Progenitor cell of endocrine pancreas (in vitro differentiated cells): ENCODE measurements at regions not wholly inside any gene's neighbourhood (a gene's known extent, or its start where the extent isn't known, plus 50 kb on each side); places are given as distances from the start of the nearest gene placed in this dataset.

Experiments
- DNase-seq: peaks from one replicate; pipeline ENCODE4 v3.0.0; 2021; ENCODE audit warnings: low spot score; ENCODE audit not compliant: unreplicated experiment
- H3K27ac Mint-ChIP-seq: 2 replicates; pipeline ENCODE4 v1.8.0; 2021; ENCODE audit warnings: mild to moderate bottlenecking, moderate library complexity, mixed read lengths
- H3K27me3 Mint-ChIP-seq: 2 replicates; pipeline ENCODE4 v1.8.0; 2021; ENCODE audit warnings: mixed read lengths
- H3K36me3 Mint-ChIP-seq: 2 replicates; pipeline ENCODE4 v1.8.0; 2022; ENCODE audit warnings: mixed read lengths; ENCODE audit not compliant: insufficient read depth
- H3K4me1 Mint-ChIP-seq: 2 replicates; pipeline ENCODE4 v1.8.0; 2021; ENCODE audit warnings: low read depth, mixed read lengths
- H3K4me3 Mint-ChIP-seq: 2 replicates; pipeline ENCODE4 v1.8.0; 2021; ENCODE audit warnings: low read depth, mild to moderate bottlenecking, moderate library complexity, mixed read lengths
- H3K9me3 Mint-ChIP-seq: 2 replicates; pipeline ENCODE4 v1.8.0; 2021; ENCODE audit warnings: low read depth, mixed read lengths
- TF ChIP-seq, protein P1 (sequence below): fragments of 200-600 bp; sonication (generic); IDR thresholded peaks from one replicate; pipeline ENCODE4 v1.5.0; 2021; ENCODE audit warnings: antibody characterized with exemption, mild to moderate bottlenecking; ENCODE audit not compliant: unreplicated experiment

DNA sequence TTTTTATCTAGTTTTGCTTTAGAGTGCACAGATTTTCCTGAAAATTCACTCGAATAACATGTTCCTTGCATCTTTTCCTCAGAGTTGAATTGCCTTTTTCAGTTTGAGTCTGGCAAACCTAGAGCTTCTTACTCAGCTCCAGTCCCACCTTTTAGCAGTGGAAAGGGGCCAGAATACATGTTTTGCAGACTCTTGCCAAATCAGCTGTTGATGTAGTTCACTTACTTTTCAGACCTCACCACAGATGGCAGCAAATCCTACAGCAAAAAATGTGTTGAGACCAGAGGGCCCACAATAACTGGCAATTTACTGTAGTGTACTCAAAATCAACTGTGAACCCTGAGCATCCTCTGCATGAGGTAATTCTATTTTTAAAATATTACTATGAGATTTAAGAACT is 545.2 kb upstream of the ACO1 start:
- TF ChIP-seq, protein P1, sequence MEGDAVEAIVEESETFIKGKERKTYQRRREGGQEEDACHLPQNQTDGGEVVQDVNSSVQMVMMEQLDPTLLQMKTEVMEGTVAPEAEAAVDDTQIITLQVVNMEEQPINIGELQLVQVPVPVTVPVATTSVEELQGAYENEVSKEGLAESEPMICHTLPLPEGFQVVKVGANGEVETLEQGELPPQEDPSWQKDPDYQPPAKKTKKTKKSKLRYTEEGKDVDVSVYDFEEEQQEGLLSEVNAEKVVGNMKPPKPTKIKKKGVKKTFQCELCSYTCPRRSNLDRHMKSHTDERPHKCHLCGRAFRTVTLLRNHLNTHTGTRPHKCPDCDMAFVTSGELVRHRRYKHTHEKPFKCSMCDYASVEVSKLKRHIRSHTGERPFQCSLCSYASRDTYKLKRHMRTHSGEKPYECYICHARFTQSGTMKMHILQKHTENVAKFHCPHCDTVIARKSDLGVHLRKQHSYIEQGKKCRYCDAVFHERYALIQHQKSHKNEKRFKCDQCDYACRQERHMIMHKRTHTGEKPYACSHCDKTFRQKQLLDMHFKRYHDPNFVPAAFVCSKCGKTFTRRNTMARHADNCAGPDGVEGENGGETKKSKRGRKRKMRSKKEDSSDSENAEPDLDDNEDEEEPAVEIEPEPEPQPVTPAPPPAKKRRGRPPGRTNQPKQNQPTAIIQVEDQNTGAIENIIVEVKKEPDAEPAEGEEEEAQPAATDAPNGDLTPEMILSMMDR = peak; percentile 8
- H3K36me3 Mint-ChIP-seq = no peaks in the 10 kb centered on the region
- H3K9me3 Mint-ChIP-seq = no peaks in the 10 kb centered on the region
- DNase-seq = no peak
- no peaks in the 10 kb centered on the region for H3K4me1 Mint-ChIP-seq
- no peaks in the 10 kb centered on the region for H3K27me3 Mint-ChIP-seq
- H3K4me3 Mint-ChIP-seq = no peak overlapping the region
- H3K27ac Mint-ChIP-seq = no peak overlapping the region

DNA sequence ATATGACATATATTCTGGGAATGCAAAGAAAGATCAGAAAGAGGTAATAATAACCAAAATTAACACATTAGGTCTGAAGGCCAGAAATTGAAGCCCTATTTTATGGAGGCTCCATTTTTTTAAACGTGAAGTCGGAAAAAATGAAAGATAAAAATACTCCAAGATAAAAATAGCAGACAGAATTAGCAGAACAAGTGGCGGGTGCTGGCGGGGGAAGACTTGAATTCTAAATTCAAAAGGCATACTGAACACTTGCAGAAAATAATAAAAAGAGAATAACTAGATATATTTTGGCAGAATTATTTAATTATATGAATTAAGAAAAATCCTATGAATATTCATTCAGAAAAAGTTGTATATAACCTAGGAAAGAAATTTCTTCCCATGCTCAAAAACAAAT is 543.7 kb upstream of the ACO1 start:
- Mint-ChIP-seq H3K36me3 (no peaks in the 10 kb centered on the region), H3K4me3 (no peak overlapping the region), H3K9me3 (no peaks in the 10 kb centered on the region), H3K27ac (no peak overlapping the region), H3K27me3 (no peaks in the 10 kb centered on the region), H3K4me1 (no peaks in the 10 kb centered on the region)
- TF ChIP-seq, protein P1 = no peak
- no peak for DNase-seq

DNA sequence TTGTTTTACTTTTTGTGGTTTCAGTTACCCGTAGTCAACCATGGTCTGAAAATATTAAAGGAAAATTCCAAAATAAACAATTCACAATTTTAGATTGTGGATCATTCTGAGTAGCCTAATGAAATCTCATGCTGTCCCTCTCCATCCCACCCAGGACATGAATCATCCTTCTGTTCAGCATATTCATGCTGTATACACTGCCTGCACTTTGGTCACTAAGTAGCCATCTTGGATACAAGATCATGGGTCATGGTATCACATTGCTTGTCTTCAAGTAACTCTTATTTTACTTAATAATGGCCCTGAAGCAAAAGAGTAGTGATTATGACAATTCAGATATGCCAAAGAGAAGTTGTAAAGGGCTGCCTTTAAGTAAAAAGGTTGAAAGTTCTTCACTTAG is 536.5 kb upstream of the ACO1 start:
- H3K9me3 Mint-ChIP-seq = no peaks in the 10 kb centered on the region
- no peaks in the 10 kb centered on the region for H3K27me3 Mint-ChIP-seq
- H3K4me1 Mint-ChIP-seq = no peaks in the 10 kb centered on the region
- DNase-seq = no peak
- H3K27ac Mint-ChIP-seq = no peak overlapping the region
- no peaks in the 10 kb centered on the region for H3K36me3 Mint-ChIP-seq
- TF ChIP-seq, protein P1 = no peak
- no peak overlapping the region for H3K4me3 Mint-ChIP-seq

DNA sequence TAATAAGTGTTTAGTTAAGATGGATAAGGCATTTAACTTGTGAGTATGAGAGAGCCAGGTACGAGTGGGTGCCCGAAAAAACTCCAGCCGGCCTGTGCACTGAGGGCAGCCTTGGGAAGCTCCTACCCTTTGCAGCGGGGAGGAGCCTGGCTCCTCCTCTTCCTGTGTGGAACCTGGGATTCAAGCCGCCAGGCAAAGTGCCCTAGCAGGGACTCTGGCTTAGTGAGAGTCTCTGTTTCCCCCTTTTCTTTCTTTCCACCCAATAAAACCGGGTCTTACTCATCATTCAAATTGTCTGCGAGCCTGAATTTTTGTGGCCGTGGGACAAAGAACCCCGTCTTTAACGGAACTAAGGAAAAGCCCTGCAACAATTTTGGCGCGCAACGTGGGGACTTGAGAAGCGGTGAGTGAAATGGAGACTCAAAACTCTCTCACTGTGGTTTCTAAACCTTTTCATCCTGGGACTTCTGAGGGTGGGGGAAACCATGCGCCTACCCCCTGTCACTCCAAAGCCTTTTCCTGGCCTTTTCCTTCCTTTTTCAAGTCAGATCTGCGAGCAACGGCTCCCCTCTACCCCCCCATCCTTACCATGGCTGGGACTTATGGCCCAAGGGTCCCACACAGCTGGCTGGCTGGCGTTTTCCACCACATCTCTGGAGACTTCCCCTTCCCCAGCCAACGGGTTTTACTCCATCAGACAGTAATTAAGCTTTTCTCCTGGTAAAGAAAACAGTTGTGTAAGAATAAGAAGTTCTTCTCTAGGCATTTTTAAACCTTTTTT is 535.7 kb upstream of the ACO1 start:
- no peak for DNase-seq
- no peaks in the 10 kb centered on the region for H3K4me1 Mint-ChIP-seq
- H3K36me3 Mint-ChIP-seq = no peaks in the 10 kb centered on the region
- no peaks in the 10 kb centered on the region for H3K9me3 Mint-ChIP-seq
- TF ChIP-seq, protein P1 = no peak
- H3K4me3 Mint-ChIP-seq = no peak overlapping the region
- H3K27me3 Mint-ChIP-seq = no peaks in the 10 kb centered on the region
- no peak overlapping the region for H3K27ac Mint-ChIP-seq

DNA sequence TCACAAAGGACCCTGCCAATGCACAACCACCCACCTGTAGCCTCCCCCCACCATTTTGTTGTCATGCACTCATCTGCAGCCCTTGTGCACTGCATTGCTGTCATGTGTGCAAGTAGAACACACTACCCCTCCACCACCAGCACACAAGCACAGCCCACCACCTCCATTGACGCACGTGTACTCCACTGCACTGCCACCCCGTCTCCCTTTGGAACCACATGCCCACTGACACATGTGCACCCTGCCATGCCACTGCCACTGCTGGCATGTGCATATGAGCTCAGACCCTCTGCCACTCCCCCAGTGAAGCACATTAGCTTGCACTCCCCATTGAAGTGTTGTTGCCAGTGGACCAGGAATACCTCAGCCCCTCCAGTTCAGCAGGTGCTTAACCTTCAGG is 530.3 kb upstream of the ACO1 start:
- Mint-ChIP-seq H3K36me3 (no peaks in the 10 kb centered on the region), H3K4me1 (no peaks in the 10 kb centered on the region), H3K27ac (no peak overlapping the region)

More for the DNA sequence above, 530.3 kb upstream of the ACO1 start:
- no peaks in the 10 kb centered on the region for H3K27me3 Mint-ChIP-seq
- DNase-seq = no peak
- H3K9me3 Mint-ChIP-seq = peaks cover 3% of the 10 kb centered on the region
- TF ChIP-seq, protein P1 = no peak
- no peak overlapping the region for H3K4me3 Mint-ChIP-seq
